Mucosa of rectum (tissue), 2 donors: ENCODE measurements at regions not wholly inside any gene's neighbourhood (a gene's known extent, or its start where the extent isn't known, plus 50 kb on each side); places are given as distances from the start of the nearest gene placed in this dataset.

ENCODE experiments used
- H3K27ac ChIP-seq, 2 donors: one replicate each; pipeline ENCODE4 v1.7.0; 2013; ENCODE audit warnings: inconsistent platforms in 2 of 2, low read depth in 2 of 2, low read length in 2 of 2
- H3K27me3 ChIP-seq, 2 donors: one replicate each; pipeline ENCODE4 v1.7.0; 2013; ENCODE audit warnings: low read length in 2 of 2; ENCODE audit not compliant: control insufficient read depth in 2 of 2, insufficient read depth in 2 of 2
- H3K36me3 ChIP-seq, 2 donors: one replicate each; pipeline ENCODE4 v1.7.0; 2013; ENCODE audit warnings: low read length in 2 of 2; ENCODE audit not compliant: control insufficient read depth in 2 of 2, insufficient read depth in 2 of 2
- H3K4me1 ChIP-seq, 2 donors: one replicate each; pipeline ENCODE4 v1.7.0; 2013; ENCODE audit warnings: low read length in 2 of 2, mild to moderate bottlenecking in 1 of 2; ENCODE audit not compliant: control insufficient read depth in 2 of 2, insufficient read depth in 2 of 2
- H3K4me3 ChIP-seq, 2 donors: one replicate each; pipeline ENCODE4 v1.7.0; 2013; ENCODE audit warnings: low read length in 2 of 2
- H3K9ac ChIP-seq, 2 donors: one replicate each; pipeline ENCODE4 v1.7.0; 2013; ENCODE audit warnings: low read length in 2 of 2, low read depth in 1 of 2, mild to moderate bottlenecking in 1 of 2
- H3K9me3 ChIP-seq, 2 donors: one replicate each; pipeline ENCODE4 v1.7.0; 2013; ENCODE audit warnings: low read length in 2 of 2; ENCODE audit not compliant: control insufficient read depth in 2 of 2
- donor health status: healthy.
- donor health status: Normal muscosa, but diverticular disease.

DNA sequence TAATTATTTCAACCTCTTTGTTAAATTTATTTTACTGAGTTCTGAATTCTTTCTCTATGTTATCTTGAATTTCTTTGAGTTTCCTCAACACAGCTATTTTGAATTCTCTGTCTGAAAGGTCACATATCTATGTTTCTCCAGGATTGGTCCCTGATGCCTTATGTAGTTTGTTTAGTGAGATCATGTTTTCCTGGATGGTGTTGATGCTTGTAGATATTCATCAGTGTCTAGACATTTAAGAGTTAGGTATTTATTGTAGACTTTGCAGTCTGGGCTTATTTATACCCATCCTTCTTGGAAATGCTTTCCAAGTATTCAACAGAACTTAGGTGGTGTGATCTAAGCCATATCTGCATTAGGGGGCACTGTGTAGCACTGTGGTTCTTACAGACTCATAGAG lies 70.2 kb upstream of the SLC27A6 start:
- Histone ChIP-seq H3K9ac (no peak overlapping the region), H3K27me3 (no peaks in the 10 kb centered on the region), H3K4me3 (no peak overlapping the region), H3K4me1 (no peaks in the 10 kb centered on the region), H3K27ac (no peak overlapping the region), H3K36me3 (no peaks in the 10 kb centered on the region), H3K9me3 (no peaks in the 10 kb centered on the region)

DNA sequence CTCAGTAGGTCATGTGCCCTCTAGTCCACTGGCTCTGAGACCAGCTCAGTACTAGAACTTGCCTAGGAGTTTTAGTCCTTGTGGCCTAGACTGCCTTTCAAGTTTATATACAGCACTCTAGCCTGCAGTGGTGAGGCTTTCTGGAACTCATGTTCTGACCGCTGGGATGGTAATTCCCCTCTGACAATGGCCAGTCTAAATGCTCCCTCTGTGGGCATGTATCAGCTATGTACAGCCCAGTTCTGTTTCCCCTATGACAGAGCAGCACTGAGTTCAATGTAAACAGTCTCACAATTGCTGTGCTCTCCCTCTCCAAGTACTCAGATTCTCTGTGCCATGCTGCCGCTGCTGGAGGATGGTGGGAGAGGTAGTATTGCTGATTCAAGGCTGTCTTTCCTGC lies 68.6 kb upstream of the SLC27A6 start:
- H3K4me1 ChIP-seq = no peaks in the 10 kb centered on the region
- H3K4me3 ChIP-seq = no peak overlapping the region
- H3K27ac ChIP-seq = no peak overlapping the region
- no peaks in the 10 kb centered on the region for H3K36me3 ChIP-seq
- no peaks in the 10 kb centered on the region for H3K27me3 ChIP-seq
- no peak overlapping the region for H3K9ac ChIP-seq
- H3K9me3 ChIP-seq = no peaks in the 10 kb centered on the region

DNA sequence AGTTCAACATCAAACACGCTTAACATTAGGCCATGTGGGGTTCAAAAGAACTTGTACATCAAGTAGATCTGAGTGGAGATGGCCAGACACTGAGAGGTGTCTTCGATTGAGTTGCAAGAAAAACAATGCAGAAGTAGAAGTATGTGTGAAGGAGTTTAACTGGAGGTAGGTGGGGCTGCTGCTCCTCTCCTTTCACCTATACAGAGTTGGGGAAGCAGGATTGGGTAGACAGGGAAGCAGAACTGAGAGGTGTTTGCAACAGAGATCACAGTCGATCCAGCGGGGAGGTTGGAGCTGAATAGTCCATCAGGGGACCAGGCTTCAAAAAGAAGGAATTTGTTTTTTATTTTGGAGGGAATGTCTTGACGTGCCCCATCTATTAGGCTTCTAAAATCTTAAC lies 61.7 kb upstream of the SLC27A6 start:
- Histone ChIP-seq H3K36me3 (no peaks in the 10 kb centered on the region), H3K9ac (no peak overlapping the region), H3K4me3 (no peak overlapping the region), H3K27ac (no peak overlapping the region), H3K4me1 (no peaks in the 10 kb centered on the region), H3K27me3 (no peaks in the 10 kb centered on the region), H3K9me3 (no peaks in the 10 kb centered on the region)

DNA sequence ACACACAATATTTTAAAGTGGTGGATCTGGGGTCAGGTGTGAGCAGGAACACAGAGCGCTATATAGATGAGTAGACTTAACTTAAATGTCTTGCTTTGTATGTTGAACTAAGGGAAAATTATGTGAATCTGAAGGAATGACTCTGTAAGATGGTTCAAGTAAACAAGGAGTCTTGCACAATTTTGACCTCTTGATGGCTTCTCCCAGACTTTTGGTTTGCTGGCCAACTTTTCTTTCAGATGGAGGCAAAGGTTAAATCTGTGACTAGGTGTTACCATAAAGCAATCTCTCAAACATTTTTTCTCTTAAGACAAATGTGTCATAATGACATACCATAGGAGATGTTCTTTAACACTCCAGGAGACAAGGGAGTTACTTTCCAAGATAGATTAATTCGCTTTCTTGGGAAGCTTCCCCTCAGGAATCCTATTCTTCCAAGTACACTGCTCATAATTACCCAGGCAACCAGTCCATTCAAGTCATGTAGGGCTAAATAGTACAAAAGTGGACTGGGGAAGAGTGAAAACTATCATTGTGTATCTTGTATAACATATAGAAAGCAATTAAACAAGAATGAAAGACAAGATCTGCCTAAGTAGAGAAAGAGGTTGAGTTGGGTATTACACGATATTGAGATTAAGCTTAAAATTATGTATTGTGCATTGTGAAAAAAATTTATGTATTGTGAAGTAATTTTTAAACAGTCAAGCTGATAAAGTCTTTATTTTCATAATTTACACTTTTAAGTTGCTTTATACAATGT lies 60.3 kb upstream of the SLC27A6 start:
- Histone ChIP-seq H3K4me1 (no peaks in the 10 kb centered on the region), H3K27ac (no peak overlapping the region), H3K27me3 (no peaks in the 10 kb centered on the region), H3K9ac (no peak overlapping the region), H3K36me3 (no peaks in the 10 kb centered on the region), H3K9me3 (no peaks in the 10 kb centered on the region), H3K4me3 (no peak overlapping the region)

DNA sequence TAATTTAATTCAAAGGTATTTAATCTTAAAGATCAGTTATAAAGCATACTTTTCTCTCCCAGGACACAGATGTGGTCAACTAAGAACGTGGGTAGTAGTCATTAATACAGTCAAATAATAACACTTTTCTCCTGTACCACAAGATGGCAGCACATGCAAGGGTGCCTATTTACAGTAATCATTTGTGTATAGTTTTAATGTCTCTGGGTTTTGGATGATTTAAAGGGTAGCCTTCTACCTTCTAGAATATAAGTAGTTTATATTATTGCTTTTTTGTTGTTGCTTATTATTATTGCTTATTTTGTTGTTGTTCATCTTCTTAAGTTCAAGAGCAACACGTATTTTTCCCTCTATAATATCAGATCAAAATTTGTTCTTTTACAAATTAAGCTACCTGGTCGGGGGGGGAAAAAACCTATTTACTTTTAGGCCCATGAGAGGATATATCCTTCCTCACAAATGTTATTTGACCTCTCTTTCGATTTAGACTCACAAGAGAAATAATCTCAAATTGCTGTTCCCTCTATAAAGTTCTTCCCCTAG lies 59.6 kb upstream of the SLC27A6 start:
- no peaks in the 10 kb centered on the region for H3K4me1 ChIP-seq
- H3K36me3 ChIP-seq = no peaks in the 10 kb centered on the region
- H3K9ac ChIP-seq = no peak overlapping the region
- no peak overlapping the region for H3K4me3 ChIP-seq
- no peak overlapping the region for H3K27ac ChIP-seq
- H3K27me3 ChIP-seq = no peaks in the 10 kb centered on the region
- H3K9me3 ChIP-seq = no peaks in the 10 kb centered on the region

DNA sequence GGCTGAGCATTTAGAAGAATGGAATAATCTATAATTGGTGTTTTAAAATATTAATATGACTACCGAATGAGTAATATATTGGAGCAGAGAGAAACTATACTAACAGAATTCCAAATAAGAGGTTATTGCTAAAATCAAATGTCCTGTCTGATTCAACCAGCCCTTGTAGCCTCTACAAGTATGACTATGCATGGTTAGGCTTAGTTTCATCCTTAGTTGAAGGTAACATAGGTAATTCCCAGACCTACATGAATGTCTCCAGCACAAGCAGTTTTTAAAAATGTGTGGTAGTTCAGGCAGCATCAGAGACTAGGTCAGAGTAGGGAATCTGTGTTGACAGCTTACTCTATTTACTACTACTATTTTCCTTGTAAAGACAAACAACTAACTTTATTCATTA lies 51.7 kb upstream of the SLC27A6 start:
- no peak overlapping the region for H3K27ac ChIP-seq
- H3K4me1 ChIP-seq = no peaks in the 10 kb centered on the region
- no peak overlapping the region for H3K4me3 ChIP-seq
- no peaks in the 10 kb centered on the region for H3K27me3 ChIP-seq
- H3K9ac ChIP-seq = no peak overlapping the region
- no peaks in the 10 kb centered on the region for H3K36me3 ChIP-seq
- H3K9me3 ChIP-seq = no peaks in the 10 kb centered on the region
